NCI-H2196 treated with DMSO at 0.1 percent for 48 hours (cell line): ENCODE measurements at regions not wholly inside any gene's neighbourhood (a gene's known extent, or its start where the extent isn't known, plus 50 kb on each side); places are given as distances from the start of the nearest gene placed in this dataset.
"Not testable (repeated sequence)": the region's sequence is repeated elsewhere in the genome, so short reads cannot be mapped to it uniquely, and the experiment has no call there.

ENCODE experiments used
- DNase-seq: peaks from one replicate; lab custom pipeline; 2025; ENCODE audit not compliant: unreplicated experiment; lab: John Stamatoyannopoulos, UW

DNA sequence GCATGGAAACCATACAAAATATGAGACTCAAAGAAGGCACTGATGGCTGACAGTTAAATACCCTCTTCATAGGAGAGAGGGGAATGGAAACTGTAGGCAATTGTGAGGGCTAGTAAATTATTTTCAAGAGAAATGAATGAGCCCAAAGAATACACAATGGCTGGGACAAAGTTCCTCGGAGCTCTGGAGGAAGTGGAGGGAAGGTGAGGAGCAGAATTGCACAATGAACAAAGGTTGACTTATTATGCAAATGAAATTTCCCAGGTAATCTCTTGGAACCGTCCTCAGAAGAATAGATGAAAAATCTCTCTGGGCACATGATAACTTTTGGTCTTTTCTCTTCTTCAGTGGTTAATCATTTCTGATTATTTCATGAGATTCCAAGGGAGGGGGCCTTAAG is 202.6 kb upstream of the VCX start:
- DNase-seq, result no peak

DNA sequence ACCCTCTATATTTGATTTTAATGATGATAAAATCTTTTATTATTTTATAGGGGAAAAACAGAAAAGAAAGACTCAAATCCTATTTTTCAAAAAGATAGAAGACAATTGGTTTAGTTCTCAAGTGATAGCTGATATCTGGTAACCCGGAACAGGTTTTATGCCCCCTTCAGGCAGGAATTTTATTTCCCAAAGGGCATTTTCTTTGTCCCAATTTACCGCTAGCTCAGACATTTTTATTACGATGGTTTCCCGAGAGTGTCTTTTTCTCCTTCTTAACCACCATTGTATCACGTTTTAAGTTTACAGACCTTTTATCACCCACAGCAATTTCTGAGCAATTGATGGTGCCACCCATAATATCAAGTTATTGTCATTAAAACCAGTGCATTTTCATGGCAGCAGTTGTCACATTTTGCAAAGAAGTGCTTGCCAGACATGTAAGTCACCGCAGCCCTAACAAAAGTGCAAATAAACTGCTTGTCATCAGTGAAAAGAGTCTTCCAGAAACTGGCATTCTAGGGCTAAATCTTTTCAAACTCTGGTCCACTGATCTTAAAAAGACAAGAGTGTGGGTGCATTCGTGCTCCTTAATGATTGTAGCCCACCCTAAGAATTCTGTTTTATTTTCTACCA is 204.8 kb upstream of the VCX start:
- no peak for DNase-seq

DNA sequence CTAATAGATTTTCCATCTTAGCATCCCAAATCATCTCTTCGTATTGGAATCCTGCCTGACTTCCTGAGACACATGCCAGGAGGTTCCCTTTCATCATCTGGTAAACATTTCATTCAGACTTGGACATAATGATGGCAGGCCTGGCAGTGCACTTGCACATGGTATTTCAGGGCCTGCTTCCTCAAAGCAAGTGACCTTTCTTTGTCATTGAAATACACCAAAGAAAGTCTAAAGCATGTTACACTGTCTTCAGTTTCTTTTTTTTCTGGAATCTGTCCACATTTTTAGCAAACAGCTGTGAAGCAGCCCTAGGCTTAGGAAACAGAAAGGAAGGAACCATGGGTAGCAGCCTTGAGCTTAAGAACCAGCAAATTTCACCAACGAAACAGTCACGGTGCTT is 205.9 kb upstream of the VCX start:
- no peak for DNase-seq

DNA sequence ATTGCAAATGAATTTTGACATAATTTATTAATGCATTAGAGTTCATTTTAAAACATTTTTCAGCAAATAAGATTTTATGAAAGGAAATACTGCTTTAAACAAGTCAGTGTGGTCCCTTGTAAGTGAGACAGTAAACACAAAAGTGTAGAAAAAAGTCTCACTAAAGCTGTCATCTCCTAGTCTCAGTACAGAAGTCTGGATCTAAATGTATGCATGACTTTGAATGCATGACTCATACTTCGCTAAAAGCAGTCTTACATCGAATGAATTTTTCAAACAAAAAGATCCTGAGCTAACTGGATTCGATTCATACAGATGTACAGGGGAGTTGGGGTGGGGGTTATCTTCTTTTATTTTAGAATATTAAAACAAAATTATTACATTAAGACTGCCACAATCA is 207.4 kb upstream of the VCX start:
- no peak for DNase-seq

DNA sequence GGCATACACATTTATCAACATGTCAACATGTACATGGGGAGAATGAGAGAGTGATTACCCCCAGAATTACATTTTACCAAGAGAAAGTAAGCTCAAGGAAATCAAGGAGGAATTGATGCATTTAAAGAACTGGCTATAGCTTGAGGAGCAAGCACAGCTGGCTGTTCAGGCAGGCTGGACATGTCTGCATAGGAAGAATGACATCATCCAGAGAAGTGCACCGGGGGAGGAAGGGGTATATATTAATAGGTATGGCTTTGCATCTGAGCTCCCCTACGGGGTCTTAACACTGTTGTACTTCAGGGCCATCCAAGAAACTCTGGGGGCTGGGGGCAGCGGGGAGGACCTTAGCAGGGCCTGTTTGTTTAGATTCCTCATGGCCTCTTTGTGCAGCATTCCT is 222.4 kb upstream of the VCX start:
- DNase-seq, result no peak

DNA sequence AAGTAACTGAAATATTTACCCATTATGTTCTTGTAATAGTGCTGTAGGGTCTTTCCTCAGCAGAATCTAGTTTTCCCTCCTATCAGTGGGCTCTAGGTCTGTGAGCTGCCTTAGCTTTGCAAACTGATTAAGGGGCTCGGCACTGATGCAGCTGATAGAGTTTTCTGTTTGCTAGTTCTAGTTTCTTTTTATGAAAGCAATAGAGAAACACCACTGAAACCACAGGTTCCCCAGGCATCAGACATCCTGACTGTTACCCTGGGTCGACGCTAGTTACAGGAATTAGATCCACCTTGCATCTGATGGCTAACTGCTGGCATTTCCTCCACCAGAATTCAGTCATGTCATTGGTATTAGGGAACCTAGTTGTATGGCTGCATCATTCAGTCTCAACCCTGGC is 225.0 kb upstream of the VCX start:
- DNase-seq, result no peak

DNA sequence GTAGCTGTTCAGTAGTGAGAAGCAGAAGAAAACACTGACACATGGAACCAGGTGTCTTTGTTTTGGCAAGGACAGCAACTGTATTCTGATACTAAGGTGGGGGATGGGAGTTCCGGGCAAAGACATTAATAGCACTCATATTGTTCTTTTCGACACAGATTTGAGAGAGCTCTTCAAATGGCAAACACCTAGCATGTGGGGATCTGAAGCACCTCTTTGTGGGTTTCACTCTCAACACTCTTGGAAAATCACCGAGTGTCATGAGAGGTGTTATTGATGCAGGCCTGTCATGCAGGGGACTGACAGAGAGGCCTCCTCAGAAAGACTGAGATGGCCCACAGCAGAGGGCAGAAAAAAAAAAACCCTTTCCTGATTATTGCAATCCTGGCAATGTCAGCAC is 228.4 kb upstream of the VCX start:
- DNase-seq, result peak; percentile 40

DNA sequence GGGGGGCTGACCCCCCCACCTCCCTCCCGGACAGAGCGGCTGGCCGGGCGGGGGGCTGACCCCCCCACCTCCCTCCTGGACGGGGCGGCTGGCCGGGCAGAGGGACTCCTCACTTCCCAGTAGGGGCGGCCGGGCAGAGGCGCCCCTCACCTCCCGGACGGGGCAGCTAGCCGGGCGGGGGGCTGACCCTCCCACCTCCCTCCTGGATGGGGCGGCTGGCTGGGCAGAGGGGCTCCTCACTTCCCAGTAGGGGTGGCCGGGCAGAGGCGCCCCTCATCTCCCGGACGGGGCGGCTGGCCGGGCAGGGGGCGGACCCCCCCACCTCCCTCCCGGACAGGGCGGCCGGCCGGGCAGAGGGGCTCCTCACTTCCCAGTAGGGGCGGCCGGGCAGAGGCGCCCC is 234.3 kb upstream of the VCX start:
- DNase-seq, result not testable (repeated sequence)

DNA sequence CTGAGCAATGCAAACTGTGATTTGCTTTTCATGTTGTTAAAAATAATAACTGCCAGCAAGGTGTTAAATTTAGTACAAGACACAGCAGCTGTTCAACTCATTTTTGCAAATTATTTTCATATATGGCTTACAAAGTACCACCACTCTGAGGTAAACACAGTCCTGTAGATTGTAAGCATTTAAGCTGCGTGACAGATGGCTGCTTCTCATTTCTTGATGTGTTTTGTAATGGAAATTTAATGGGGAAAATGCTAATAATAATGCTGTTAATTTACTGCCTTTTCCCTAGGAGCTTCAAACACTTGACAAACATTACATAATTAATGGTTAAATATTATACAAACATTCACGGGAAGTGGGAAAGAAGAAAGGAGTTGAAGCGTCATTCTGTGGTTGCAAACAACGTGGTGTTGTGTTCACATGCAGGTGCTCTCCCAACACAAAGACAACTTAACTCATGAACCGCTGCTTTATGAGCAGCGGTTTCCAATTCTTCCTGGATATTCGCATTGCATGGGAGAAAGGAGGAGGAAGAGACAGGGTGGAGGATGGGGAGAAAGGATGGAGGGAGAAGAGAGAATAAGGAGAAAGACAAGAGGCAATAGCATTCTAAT is 236.8 kb upstream of the VCX start:
- peak; percentile 11 for DNase-seq

DNA sequence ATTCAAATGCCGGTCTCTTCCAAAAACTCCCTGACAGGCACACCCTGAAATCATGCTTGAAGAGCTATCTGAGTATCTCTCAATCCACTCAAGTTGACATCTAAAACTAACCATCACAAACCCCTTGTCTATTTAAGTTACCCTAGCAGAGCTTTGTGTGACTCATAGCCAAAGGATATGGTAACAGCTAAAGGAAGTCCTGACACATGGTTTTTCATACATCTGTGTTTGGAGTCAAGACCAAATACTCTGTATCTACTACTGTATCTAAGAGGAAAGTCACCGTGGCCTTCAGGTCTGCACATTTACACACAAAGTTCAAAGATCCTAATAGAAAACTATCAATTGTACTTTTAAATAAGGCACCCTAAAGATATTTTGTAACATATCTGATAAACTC is 239.6 kb upstream of the VCX start:
- DNase-seq, result no peak

DNA sequence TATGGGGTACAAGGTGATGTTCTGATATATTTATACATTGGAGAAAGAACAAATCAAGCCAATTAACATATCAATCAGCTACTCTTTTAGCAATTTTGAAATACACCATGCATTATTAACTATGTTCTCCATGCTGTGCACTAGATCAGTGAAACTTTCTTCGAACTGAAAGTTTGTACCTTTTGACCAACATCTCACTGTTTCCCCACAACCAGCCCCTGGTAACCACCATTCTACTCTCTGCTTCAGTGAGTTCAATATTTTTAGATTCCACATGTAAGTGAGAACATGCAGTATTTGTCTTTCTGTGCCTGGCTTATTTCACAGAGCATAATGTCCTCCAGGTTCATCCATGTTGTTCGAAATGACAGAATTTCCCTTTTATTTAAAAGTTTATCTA is 246.1 kb upstream of the VCX start:
- no peak for DNase-seq

DNA sequence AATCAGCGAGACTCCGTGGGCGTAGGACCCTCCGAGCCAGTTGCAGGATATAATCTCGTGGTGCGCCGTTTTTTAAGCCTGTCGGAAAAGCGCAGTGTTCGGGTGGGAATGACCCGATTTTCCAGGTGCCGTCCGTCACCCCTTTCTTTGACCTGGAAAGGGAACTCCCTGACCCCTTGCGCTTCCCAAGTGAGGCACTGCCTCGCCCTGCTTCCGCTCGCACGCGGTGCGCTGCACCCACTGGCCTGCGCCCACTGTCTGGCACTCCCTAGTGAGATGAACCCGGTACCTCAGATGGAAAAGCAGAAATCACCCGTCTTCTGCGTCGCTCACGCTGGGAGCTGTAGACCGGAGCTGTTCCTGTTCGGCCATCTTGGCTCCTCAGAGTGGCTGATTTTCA is 249.6 kb upstream of the VCX start:
- not testable (repeated sequence) for DNase-seq

DNA sequence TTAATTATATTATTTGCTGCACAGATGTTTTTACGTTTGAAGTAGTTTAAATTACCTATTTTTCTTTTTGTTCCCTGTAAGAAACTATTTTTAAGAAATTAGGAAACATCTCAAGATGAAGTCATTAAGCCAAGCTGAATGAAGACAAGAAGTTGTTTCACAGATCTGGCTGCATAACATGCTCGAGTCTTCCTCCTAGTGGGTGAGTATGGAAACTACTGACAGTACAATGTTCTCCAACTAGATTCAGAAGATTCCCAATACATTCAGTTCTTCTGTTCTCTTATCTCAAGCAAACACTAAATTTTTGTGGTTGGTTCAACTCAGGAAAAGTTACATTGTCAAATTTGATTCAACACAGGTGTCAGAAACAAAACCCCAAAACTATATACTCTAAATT is 256.8 kb upstream of the VCX start:
- DNase-seq, result no peak

DNA sequence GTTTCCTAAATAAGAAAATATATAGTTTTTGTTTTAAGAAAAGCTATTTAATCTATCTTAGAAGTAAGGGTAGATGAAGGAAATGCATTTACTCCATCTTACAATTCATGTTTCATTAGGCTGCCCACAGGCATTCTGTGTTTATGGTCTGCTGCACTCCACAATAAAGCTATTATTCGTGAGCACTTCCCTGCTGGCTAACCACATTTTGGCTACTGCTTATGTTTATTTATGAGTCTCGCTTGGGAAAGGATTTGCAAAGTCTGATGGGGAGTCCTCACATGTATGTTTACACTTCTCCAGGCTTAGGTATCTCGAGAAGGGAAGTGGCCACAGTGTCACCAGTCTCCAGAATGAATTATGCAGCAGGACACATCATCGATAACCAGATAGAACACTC is 260.8 kb upstream of the VCX start:
- DNase-seq, result peak; percentile 9

DNA sequence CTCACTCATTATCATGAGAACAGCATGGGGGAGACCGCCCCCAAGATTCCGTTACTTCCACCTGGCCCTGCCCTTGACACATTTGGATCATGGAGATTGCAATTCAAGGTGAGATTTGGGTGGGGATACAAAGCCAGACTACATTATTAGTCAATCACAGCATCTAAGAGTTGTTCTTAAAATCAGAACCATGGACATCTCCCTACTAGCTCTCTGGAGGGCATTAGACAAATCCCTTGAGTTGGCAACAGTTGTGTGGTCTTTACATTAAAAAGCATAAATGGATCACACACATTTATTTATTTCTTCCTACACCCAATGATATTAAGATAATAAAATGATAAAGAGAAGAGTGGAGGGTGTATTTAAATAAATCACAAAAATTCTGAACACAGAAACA is 262.8 kb upstream of the VCX start:
- DNase-seq, result no peak

DNA sequence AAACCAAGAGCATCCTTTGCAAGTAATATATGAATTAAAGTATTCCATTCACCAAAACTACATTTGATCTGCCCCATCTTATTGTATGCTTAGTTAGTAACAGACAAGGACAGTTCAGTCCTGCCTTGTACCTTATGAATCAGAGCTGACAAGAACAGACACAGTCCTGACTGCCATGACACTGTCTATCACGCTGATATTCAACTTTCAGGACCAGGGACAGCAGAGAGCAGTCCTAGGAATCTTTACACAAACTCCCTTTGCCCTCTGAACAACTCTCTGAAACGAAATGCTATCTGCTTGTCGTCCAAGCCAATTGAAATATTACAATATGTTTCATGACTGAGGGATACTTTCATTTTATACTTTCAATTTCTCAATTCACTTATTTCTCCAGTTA is 268.6 kb upstream of the VCX start:
- no peak for DNase-seq

DNA sequence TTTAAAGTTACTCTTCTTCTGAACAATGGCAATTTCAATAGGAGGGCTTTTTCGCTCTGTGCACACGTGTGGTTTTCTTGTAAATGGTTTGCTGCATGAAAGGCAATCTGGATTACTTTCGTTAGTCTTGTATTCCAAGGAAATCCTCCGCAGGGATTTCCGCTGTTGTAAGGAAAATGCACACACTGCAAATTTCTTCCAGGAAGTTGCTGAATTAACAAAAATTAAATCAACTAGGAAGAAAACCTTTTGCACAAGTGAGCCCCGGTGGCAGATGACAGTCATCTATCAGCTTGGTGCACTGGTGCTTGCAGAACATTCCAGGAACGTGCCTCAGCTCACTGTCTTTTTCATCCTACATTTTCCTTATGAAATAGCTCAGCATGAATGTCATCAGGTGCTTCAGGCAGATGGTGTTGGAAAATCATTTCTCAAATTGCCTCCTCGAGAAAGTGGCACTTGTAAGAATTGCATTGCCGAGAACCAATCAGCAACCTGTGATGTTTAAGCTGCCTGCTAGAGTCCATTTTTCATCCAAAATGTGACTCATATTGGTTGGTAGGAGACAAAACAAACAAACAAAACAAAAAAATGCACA is 272.4 kb upstream of the VCX start:
- no peak for DNase-seq

DNA sequence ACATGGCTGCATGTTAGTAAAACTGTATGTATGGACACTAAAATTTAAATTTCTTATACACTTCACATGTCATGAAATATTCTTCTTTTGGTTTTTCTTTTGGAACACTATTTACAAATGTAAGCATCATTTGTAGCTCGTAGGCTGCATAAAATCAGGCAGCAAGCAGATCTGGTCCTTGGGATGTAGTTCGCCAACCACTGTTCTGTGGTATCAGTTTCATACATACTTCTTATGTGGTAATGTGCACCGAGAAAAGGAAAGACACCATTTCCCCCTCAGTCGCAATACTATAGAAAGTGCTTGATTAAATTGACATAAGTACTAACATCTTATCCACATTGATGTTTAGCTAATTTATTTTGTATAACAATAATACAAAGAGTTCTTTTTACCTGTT is 274.4 kb upstream of the VCX start:
- DNase-seq, result no peak

DNA sequence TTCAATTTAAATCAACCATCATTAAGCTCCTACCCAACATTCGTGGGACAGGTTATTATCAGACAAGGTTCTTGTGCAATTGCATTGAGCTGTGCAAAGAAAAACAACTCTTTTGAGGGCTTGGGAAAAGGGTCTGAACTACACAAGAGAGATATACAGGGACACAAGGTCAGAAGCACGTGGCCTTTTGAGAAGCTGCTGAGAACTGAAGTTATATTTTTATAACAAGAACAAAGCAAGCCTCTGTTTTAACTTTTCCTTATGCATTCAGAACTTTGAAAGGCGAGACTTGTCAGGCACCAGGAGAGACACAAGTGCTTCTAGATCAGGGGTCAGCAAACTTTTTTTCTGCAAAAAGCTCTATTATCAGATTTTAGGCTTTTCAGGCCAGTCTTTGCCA is 274.8 kb upstream of the VCX start:
- DNase-seq, result no peak

DNA sequence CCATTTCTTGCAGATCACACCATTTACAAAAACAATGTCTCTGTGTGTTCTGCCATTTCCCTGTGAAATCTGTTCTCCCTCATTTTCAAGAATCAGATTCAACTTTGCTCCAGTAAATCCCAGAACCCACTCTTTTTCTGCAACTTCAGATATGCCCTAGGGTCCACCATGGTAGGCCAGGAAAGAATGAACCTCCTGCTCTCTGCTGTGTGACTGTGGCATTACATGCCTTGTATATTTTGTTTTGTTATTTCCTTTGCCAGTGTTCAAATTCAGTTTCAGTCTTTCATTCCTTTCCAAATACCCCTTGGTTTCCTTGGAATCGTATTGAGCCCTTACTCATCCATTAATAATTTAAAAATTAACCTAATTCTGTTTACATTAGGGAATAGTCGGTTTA is 290.2 kb upstream of the VCX start:
- no peak for DNase-seq

DNA sequence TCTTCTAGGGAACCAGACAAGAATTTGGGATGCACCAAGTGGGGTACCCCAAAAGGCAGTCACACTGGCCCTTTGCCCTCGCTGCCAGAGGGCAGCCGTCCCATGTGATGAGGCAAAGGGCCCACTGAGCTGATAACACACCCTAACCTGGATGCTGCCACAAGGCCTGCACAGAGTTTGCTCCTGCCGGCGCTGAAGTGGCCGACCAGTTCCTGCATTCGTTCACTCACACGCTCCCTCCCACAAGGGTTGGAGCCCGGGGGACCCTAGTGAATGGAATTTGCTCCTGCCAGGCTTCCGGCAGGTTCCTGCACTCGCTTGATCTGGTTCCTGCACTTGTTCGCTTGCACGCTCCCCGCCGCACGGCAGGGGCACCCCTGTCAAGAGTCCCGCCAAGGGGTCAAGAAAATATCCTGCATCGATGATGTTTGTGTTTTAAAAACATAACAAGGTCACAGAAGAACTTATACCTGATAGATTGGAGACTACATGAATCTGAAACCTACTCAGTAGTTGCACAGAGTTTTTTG is 296.4 kb upstream of the VCX start:
- no peak for DNase-seq

DNA sequence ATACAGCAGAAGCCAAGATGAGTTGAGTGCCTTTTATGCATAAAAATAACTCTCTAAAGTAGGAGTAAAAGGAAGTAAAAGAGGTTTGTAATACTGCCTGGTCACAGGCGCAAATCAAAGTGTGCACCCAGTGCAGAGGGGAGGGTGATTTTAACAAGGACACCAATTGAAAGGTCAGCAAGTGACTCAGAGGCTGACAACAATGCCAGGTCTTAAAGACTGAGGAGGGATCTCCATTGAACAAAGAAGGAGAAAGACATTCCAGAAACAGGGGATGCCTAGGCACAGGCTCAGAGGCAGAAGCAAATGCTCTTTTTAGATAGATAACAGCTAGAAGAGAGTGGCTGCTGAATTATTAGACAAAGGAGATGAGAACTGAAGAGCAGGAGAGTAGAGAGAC is 297.4 kb upstream of the VCX start:
- DNase-seq, result no peak
